SK-N-MC (cell line): ENCODE measurements at regions not wholly inside any gene's neighbourhood (a gene's known extent, or its start where the extent isn't known, plus 50 kb on each side); places are given as distances from the start of the nearest gene placed in this dataset.
"Not testable (repeated sequence)": the region's sequence is repeated elsewhere in the genome, so short reads cannot be mapped to it uniquely, and the experiment has no call there.

Source experiments
- DNase-seq: peaks from one replicate; pipeline ENCODE4 v3.0.0-alpha.2; 2011; ENCODE audit warnings: low read depth, low spot score
- H3K27ac ChIP-seq: fragments of 200-600 bp; sonication (generic); 2 replicates; pipeline ENCODE4 v1.5.1; 2016; ENCODE audit warnings: mixed run types
- H3K36me3 ChIP-seq: fragments of 200-600 bp; sonication (generic); 2 replicates; pipeline ENCODE4 v1.6.1; 2017; ENCODE audit warnings: antibody characterized with exemption, low read length, mixed read lengths; ENCODE audit not compliant: insufficient read depth
- H3K4me3 ChIP-seq: fragments of 200-600 bp; sonication (generic); 2 replicates; pipeline ENCODE4 v1.5.1; 2016
- H3K9ac ChIP-seq: fragments of 200-600 bp; sonication (generic); 2 replicates; pipeline ENCODE4 v1.8.0; 2017; ENCODE audit warnings: mixed run types, mixed read lengths; ENCODE audit not compliant: insufficient read length
- H3K9me3 ChIP-seq: fragments of 200-600 bp; sonication (generic); 2 replicates; pipeline ENCODE4 v1.6.1; 2017; ENCODE audit warnings: low read depth, mild to moderate bottlenecking, antibody characterized with exemption, low read length, moderate library complexity, mixed read lengths

- not testable (repeated sequence) for DNase-seq, H3K36me3 ChIP-seq, H3K4me3 ChIP-seq, H3K9me3 ChIP-seq, H3K9ac ChIP-seq, H3K27ac ChIP-seq
Measured at GRCh38 chr4:3986412-3986811, 220.2 kb downstream of the ADRA2C start.

DNA sequence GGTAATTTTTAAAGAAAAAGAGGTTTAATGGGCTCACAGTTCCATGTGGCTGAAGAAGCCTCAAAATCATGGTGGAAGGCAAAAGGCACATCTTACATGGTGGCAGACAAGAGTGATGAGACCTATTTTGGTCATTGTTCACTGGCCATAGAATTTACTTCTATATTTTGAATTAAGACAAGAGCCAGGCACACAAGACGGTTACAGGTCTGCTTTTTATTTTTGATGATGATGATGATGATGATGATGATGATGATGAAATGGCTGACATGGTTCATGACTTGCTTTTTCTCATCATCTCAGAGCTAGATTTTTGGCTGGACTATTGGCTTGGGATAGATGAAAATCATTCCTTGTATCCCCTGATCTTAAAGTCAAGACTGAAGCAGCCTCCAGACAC, 229.3 kb downstream of the OTOP1 start:
- not testable (repeated sequence) for H3K9me3 ChIP-seq, DNase-seq, H3K27ac ChIP-seq, H3K9ac ChIP-seq, H3K4me3 ChIP-seq, H3K36me3 ChIP-seq

DNA sequence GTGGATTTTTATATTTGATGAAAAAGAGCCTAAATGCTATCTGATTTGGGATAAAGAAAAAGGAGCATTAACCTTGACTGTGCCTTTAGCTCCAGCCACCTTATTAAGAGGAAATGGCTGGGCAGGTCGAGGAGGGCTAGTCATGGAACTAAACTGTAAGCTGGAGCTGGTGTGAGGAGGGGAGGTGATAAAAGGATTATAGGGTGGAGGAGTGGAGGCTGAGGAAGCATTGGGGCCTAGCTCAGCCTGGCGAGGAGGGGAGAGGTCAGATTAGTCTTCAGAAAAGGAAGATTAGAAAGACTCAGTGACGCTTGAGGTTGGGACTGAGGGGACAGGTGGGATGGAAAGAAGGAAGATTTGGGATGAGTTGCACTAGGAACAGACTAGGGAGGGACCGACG, 222.7 kb downstream of the OTOP1 start:
- not testable (repeated sequence) for H3K9ac ChIP-seq, H3K9me3 ChIP-seq, DNase-seq, H3K27ac ChIP-seq, H3K36me3 ChIP-seq, H3K4me3 ChIP-seq

DNA sequence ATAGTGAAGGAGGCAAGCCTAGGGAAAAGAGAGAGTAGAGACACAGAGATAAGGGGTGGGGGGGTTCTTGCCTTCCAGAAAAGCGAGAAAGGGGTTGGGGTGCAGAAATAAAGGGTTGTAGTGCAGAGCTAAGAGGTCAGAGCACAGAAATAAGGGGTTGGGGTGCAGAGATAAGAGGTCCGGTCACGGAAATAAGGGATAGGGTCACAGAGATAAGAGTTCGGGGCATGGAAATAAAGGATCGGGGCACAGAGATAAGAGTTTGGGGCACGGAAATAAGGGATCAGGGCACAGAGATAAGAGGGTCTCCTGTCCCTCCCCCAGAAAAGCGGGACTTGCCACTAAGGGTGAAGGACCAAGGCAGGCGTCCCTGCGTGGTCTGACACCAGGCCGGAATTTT, 222.0 kb downstream of the OTOP1 start:
- H3K9ac ChIP-seq, H3K27ac ChIP-seq, H3K36me3 ChIP-seq, DNase-seq, H3K9me3 ChIP-seq, H3K4me3 ChIP-seq: not testable (repeated sequence)

DNA sequence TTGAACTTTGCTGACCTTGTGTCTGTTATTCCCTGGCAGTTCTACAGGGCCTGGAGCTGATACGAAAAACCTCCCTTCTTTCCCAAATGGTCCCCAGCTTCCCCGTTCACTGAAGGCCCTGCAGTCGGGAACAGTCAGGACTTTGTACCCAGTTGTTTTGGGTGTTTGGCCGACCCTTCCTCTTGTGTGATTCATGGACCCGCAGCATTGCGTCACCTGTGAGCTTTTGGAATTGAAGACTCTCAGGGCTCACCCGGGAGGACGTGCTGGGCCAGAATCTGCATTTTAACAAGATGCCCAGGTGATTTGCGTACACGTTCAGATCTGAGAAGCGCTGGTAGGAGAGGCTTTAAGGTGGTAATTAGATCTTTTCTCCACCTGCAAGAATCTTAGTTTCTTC, 220.4 kb downstream of the OTOP1 start:
- H3K9ac ChIP-seq, H3K4me3 ChIP-seq, H3K27ac ChIP-seq, H3K36me3 ChIP-seq, DNase-seq, H3K9me3 ChIP-seq: not testable (repeated sequence)

GRCh38 chr4:4019071-4019470, 207.7 kb downstream of the OTOP1 start:
- H3K4me3 ChIP-seq, H3K9ac ChIP-seq, H3K27ac ChIP-seq, H3K36me3 ChIP-seq, DNase-seq, H3K9me3 ChIP-seq: not testable (repeated sequence)

DNA sequence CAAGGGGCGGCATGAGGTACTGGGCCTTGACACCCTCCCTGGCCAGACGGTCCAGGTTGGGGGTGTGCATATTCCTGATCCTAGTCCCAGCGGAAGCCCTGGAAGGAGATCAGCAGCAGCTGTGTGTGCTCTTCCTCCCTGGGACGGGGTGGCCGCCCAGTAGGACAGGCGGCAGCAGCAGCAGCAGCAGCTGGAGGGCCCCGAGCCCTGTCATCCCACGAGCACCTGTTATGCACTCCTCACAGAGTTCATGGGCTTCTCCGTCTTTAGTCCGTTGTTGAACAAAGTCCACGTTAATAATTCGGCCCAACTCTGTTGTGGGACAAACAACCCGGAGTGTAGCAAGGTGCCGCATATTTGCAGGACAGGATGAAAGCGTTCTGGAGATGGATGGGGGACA, 205.6 kb downstream of the OTOP1 start:
- not testable (repeated sequence) for H3K4me3 ChIP-seq, H3K36me3 ChIP-seq, H3K9ac ChIP-seq, DNase-seq, H3K27ac ChIP-seq, H3K9me3 ChIP-seq

DNA sequence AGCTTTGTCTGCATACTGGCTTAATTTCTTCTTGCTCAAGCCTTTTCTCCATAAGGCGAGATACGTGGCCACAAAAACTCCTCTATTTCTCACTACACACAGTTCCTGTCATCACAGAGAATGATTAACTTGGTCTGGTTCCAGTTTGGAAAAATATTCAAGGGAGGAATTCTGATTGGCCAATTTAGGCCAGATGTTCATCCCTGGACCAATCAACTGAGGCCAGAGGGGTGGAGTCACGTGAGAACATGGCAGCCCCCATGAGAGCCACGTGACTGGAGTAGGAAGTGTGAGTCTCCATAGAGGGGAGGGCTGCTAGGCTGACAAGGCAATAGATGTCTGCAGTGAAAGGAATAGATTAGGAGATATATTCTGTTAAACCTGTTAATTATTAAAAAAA, 200.0 kb downstream of the OTOP1 start:
- H3K36me3 ChIP-seq, H3K9ac ChIP-seq, DNase-seq, H3K9me3 ChIP-seq, H3K27ac ChIP-seq, H3K4me3 ChIP-seq: not testable (repeated sequence)

GRCh38 chr4:4028752-4029151, 198.0 kb downstream of the OTOP1 start:
- H3K27ac ChIP-seq, DNase-seq, H3K9me3 ChIP-seq, H3K4me3 ChIP-seq, H3K36me3 ChIP-seq, H3K9ac ChIP-seq: not testable (repeated sequence)

DNA sequence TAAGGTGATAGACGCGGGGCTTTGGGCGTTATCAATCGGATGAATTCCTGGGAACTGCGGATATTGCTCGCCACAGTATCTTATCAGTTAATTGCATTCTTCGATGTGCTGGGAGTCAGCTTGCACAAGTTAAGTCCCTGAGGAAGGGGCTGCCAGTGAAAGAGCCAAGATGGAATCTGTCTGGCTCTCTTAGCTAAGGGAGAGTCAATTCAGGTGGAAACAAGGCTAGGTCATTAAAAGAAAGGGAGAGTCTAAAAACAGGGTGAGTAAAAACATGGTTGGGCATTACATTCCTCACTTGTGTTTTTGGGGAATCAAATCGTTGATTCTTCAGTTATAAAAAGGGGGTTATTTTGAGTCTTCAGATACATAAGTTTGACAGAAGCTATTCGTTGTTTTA, 196.2 kb downstream of the OTOP1 start:
- not testable (repeated sequence) for H3K36me3 ChIP-seq, DNase-seq, H3K9ac ChIP-seq, H3K9me3 ChIP-seq, H3K4me3 ChIP-seq, H3K27ac ChIP-seq

- H3K9me3 ChIP-seq, H3K27ac ChIP-seq, H3K4me3 ChIP-seq, H3K9ac ChIP-seq, H3K36me3 ChIP-seq, DNase-seq: not testable (repeated sequence)
Measured at GRCh38 chr4:4031446-4032135, 195.1 kb downstream of the OTOP1 start.

DNA sequence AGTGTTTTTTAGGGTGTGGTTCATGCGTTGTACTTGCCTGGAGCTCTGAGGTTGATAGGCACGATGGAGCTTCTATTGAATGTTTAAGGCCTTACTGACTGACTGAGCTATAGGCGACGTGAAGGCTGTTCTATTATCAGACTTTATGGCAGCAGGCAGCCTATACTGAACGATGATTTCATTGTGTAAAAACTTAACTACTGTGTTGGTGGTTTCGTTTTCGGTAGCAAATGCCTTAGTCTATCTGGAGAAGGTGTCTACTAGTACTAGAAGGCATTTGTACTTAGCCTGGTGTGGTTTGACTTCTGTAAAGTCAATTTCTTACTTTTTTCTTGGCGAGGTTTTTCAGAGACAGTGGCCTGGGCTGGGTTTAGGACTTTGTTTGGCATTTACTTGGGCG, 194.4 kb downstream of the OTOP1 start:
- DNase-seq, H3K9ac ChIP-seq, H3K27ac ChIP-seq, H3K36me3 ChIP-seq, H3K4me3 ChIP-seq, H3K9me3 ChIP-seq: not testable (repeated sequence)

GRCh38 chr4:4032801-4033605, 193.7 kb downstream of the OTOP1 start:
- not testable (repeated sequence) for H3K36me3 ChIP-seq, H3K4me3 ChIP-seq

DNA sequence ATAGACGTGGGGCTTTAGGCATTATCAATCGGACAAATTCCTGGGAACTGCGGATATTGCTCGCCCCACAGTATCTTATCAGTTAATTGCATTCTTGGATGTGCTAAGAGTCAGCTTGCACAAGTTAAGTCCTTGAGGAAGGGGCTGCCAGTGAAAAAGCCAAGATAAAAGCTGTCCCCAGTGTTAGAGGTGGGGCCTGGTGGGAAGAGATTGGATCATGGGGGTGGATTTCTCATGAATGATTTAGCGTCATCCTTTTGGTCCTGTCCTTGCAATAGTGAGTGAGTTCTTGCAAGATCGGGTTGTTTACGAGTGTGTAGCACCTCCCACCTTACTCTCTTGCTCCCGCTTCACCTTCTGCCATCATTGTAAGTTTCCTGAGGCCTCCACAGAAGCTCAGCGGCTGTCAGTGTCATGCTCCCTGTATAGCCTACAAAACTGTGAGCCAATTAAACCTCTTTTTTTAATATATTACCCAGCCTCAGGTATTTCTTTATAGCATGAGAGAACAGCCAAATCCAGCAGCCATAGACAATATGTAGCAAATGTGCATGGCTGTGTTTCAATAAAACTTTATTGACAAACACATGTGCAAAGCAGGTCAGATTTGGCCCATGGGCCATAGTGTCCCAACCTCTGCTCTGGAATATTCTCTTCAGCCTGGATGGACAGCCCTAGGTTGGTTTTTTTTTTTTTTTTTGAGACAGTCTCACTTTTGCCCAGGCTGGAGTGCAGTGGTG, 189.2 kb downstream of the OTOP1 start:
- H3K4me3 ChIP-seq, H3K9ac ChIP-seq, H3K9me3 ChIP-seq, H3K36me3 ChIP-seq, H3K27ac ChIP-seq, DNase-seq: not testable (repeated sequence)

More at GRCh38 chr4:4032801-4033605, 193.7 kb downstream of the OTOP1 start:
- DNase-seq, H3K27ac ChIP-seq, H3K9me3 ChIP-seq, H3K9ac ChIP-seq: not testable (repeated sequence)
